Epithelial cell of esophagus (primary cell): ENCODE measurements at regions not wholly inside any gene's neighbourhood (a gene's known extent, or its start where the extent isn't known, plus 50 kb on each side); places are given as distances from the start of the nearest gene placed in this dataset.

Experiments used
- DNase-seq: peaks from one replicate; pipeline ENCODE4 v3.0.0; 2010; ENCODE audit warnings: low read depth
- H3K4me3 ChIP-seq: 2 replicates; pipeline ENCODE4 v1.5.1; 2011; ENCODE audit warnings: mild to moderate bottlenecking, low read length, control low read depth
- TF ChIP-seq, protein P1 (sequence below): IDR thresholded peaks from 2 replicates; pipeline ENCODE4 v1.5.1; 2011; ENCODE audit warnings: low read depth, mild to moderate bottlenecking, low read length, control low read depth, inconsistent platforms; ENCODE audit not compliant: insufficient read depth; ENCODE audit errors: missing control alignments

DNA sequence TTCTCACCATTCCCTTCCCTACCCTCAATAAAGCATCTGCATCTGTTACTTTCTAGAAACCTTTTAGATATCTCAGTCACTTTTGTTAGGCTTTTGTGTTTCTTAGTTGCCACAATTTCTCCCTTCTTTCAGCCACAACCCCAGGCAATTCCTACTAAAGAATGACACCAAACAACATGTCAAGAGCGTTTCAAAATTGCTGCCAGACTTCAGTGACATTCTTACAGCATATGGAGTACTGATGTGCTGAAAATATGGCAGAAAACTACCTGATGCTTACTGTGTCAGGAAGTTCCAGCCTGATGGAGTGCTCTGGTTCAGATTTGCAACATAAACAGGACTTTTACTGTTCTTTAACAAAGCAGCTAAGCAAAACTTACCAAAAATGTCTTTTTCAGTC, 957.7 kb upstream of the POU3F3 start:
- TF ChIP-seq, protein P1, sequence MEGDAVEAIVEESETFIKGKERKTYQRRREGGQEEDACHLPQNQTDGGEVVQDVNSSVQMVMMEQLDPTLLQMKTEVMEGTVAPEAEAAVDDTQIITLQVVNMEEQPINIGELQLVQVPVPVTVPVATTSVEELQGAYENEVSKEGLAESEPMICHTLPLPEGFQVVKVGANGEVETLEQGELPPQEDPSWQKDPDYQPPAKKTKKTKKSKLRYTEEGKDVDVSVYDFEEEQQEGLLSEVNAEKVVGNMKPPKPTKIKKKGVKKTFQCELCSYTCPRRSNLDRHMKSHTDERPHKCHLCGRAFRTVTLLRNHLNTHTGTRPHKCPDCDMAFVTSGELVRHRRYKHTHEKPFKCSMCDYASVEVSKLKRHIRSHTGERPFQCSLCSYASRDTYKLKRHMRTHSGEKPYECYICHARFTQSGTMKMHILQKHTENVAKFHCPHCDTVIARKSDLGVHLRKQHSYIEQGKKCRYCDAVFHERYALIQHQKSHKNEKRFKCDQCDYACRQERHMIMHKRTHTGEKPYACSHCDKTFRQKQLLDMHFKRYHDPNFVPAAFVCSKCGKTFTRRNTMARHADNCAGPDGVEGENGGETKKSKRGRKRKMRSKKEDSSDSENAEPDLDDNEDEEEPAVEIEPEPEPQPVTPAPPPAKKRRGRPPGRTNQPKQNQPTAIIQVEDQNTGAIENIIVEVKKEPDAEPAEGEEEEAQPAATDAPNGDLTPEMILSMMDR = no peak
- no peak overlapping the region for H3K4me3 ChIP-seq
- no peak for DNase-seq

DNA sequence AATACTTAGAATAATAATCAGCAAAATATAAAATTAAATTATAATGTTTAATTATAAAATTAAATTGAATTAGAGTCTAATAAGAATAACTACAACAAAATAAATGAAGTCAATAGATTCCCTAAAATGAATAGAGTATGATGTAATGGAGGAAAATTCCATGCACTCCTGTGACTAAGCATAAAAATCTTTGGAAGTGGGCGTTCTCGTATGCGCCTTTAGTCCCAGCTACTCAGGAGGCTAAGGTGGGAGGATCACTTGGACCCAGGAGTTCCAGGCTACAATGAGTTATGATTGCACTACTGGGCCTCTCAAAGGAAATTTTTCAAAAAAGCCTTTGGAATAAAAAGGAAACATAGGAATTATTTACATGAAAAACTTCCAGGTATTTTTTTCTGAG, 955.4 kb upstream of the POU3F3 start:
- no peak for DNase-seq
- TF ChIP-seq, protein P1 = no peak

DNA sequence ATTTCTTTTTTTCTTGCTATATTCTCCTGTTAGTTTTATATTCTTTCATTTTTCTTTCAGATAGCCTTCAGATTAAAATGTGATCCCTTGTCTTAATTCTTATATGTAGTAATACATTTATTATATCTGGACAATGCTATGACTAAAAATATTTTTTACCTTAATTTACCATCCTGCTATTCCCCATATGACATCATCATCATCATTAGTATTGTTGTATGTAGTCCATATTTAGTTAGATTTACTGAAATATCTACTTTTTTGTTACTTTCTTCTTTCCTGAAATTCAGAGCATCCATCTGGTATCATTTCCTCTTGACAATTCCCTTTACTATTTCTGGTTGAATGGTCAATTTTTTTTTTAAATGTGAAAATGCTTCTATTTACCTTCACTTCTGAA, 951.6 kb upstream of the POU3F3 start:
- TF ChIP-seq, protein P1 = no peak
- DNase-seq = no peak
- H3K4me3 ChIP-seq = no peak overlapping the region

More for the DNA sequence above, 955.4 kb upstream of the POU3F3 start:
- no peak overlapping the region for H3K4me3 ChIP-seq

DNA sequence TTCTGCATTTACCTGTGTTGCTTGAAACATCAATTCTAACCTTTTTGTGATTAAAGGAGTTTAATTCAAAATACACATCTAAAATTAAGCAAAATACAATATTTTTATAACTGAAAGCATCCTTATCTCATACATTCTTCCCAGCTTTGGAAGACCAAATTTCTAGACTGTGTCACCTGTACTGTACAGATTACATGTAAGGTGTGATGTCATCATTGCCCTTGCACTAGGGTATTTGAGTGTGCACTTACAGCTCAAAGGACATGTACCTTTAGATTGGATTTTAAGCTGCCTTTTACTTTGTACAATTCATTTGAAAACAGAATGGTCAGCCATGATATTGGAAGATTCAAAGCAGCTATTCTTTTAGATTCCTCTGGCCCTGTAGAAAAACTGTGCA, 932.8 kb upstream of the POU3F3 start:
- H3K4me3 ChIP-seq = no peak overlapping the region
- TF ChIP-seq, protein P1 = no peak
- no peak for DNase-seq

DNA sequence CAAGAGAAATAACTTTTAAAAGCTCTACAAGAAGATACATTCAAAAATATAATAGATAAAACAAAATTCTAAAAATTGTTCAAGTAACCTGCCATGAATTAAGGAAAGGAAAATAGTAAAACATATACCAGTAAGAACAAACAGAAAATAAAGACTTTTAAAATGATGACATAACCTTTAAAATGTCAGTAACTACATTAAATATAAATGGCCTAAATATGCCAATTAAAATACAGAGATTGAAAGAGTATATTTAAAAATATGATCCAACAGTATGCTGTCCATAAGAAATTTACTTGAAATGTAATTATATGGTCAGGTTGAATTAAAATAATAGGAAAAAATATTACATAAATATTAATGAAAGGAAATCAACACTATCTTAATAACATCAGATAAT, 911.7 kb upstream of the POU3F3 start:
- DNase-seq = no peak
- TF ChIP-seq, protein P1 = no peak
- H3K4me3 ChIP-seq = no peak overlapping the region

DNA sequence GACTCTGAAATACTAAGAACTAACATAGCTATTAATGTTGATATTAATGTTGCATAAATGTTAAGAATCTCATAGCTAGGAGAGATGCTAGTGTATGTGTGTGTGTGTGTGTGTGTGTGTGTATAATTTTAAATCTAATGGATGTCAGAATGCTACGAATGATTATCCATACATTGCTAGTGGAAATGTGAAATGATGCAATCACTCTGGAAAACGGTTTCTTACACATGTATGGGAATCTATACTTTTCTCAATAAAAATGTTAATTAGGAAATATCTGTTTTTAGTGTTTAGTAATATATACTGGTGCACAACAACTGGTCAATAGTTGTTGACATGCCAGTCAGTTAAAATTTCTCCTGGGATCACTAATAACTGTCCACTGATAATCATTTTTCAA, 908.8 kb upstream of the POU3F3 start:
- no peak overlapping the region for H3K4me3 ChIP-seq
- TF ChIP-seq, protein P1 = no peak
- no peak for DNase-seq
